ENCODE measurements at regions not wholly inside any gene's neighbourhood (a gene's known extent, or its start where the extent isn't known, plus 50 kb on each side); places are given as distances from the start of the nearest gene placed in this dataset.

- peak overlapping the region; percentile 35 for H3K4me3 ChIP-seq (ENCODE audit: low read depth, low read length)
- no peak for TF ChIP-seq CTCF (IDR thresholded peaks at IDR 0.05; ENCODE audit: low read depth, low read length)
These were observed 326.6 kb upstream of the F9 start for GRCh38 chrX:139203651-139204570.

GRCh38 chrX:139202742-139203420 lies 327.7 kb upstream of the F9 start:
- TF ChIP-seq CTCF (IDR thresholded peaks at IDR 0.05; ENCODE audit: low read depth, low read length): no peak
- H3K4me3 ChIP-seq (ENCODE audit: low read depth, low read length): no peak overlapping the region

GRCh38 chrX:139201924-139202323 lies 328.6 kb upstream of the F9 start:
- TF ChIP-seq CTCF (IDR thresholded peaks at IDR 0.05; ENCODE audit: low read depth, low read length): no peak
- no peak overlapping the region for H3K4me3 ChIP-seq (ENCODE audit: low read depth, low read length)

- H3K4me3 ChIP-seq (ENCODE audit: low read depth, low read length): no peak overlapping the region
- no peak for TF ChIP-seq CTCF (IDR thresholded peaks at IDR 0.05; ENCODE audit: low read depth, low read length)
These were observed 329.7 kb upstream of the F9 start for GRCh38 chrX:139200793-139201192.

GRCh38 chrX:139200346-139200745 lies 330.2 kb upstream of the F9 start:
- no peak overlapping the region for H3K4me3 ChIP-seq (ENCODE audit: low read depth, low read length)
- no peak for TF ChIP-seq CTCF (IDR thresholded peaks at IDR 0.05; ENCODE audit: low read depth, low read length)

- TF ChIP-seq CTCF (IDR thresholded peaks at IDR 0.05; ENCODE audit: low read depth, low read length): no peak
- no peak overlapping the region for H3K4me3 ChIP-seq (ENCODE audit: low read depth, low read length)
These were observed 330.6 kb upstream of the F9 start for GRCh38 chrX:139199933-139200332.

GRCh38 chrX:139198936-139199335 lies 331.6 kb upstream of the F9 start:
- no peak for TF ChIP-seq CTCF (IDR thresholded peaks at IDR 0.05; ENCODE audit: low read depth, low read length)
- no peak overlapping the region for H3K4me3 ChIP-seq (ENCODE audit: low read depth, low read length)

All from WI38 (cell line).